WERI-Rb-1 (cell line): ENCODE measurements at regions not wholly inside any gene's neighbourhood (a gene's known extent, or its start where the extent isn't known, plus 50 kb on each side); places are given as distances from the start of the nearest gene placed in this dataset.

Source experiments
- DNase-seq: peaks from one replicate; pipeline ENCODE4 v3.0.0-alpha.2; 2020
- H3K27ac ChIP-seq: fragments of 250-450 bp; sonication (Bioruptor Pico); 2 replicates; pipeline ENCODE4 v1.5.1; 2020; ENCODE audit warnings: mild to moderate bottlenecking, moderate library complexity
- H3K27me3 ChIP-seq: fragments of 250-450 bp; sonication (Bioruptor Pico); 2 replicates; pipeline ENCODE4 v1.5.1; 2021; ENCODE audit warnings: mild to moderate bottlenecking, low read depth, moderate library complexity; ENCODE audit not compliant: insufficient read depth, severe bottlenecking
- H3K36me3 ChIP-seq: fragments of 250-450 bp; sonication (Bioruptor Pico); 2 replicates; pipeline ENCODE4 v1.5.1; 2020; ENCODE audit warnings: mild to moderate bottlenecking, moderate library complexity
- H3K4me3 ChIP-seq: 2 replicates; pipeline ENCODE4 v1.5.1; 2011; ENCODE audit warnings: low read depth, mild to moderate bottlenecking, control low read depth, low read length
- H3K9me3 ChIP-seq: fragments of 250-450 bp; sonication (Bioruptor Pico); 2 replicates; pipeline ENCODE4 v1.5.1; 2021; ENCODE audit warnings: mild to moderate bottlenecking, moderate library complexity; ENCODE audit not compliant: severe bottlenecking
- TF ChIP-seq, protein P1 (sequence below): IDR thresholded peaks from 2 replicates; pipeline ENCODE4 v1.5.1; 2011; ENCODE audit warnings: low read depth, mild to moderate bottlenecking, control low read depth, inconsistent platforms, low read length

- no peaks in the 10 kb centered on the region for H3K9me3 ChIP-seq
- DNase-seq, result no peak
- TF ChIP-seq, protein P1, sequence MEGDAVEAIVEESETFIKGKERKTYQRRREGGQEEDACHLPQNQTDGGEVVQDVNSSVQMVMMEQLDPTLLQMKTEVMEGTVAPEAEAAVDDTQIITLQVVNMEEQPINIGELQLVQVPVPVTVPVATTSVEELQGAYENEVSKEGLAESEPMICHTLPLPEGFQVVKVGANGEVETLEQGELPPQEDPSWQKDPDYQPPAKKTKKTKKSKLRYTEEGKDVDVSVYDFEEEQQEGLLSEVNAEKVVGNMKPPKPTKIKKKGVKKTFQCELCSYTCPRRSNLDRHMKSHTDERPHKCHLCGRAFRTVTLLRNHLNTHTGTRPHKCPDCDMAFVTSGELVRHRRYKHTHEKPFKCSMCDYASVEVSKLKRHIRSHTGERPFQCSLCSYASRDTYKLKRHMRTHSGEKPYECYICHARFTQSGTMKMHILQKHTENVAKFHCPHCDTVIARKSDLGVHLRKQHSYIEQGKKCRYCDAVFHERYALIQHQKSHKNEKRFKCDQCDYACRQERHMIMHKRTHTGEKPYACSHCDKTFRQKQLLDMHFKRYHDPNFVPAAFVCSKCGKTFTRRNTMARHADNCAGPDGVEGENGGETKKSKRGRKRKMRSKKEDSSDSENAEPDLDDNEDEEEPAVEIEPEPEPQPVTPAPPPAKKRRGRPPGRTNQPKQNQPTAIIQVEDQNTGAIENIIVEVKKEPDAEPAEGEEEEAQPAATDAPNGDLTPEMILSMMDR, result no peak
- H3K36me3 ChIP-seq, result no peaks in the 10 kb centered on the region
- no peak overlapping the region for H3K4me3 ChIP-seq
- H3K27me3 ChIP-seq, result no peaks in the 10 kb centered on the region
- no peak overlapping the region for H3K27ac ChIP-seq
Measured at GRCh38 chr2:204110751-204111516, 174.4 kb downstream of the ICOS start.

- Histone ChIP-seq H3K27ac (no peak overlapping the region), H3K4me3 (no peak overlapping the region), H3K9me3 (no peaks in the 10 kb centered on the region), H3K27me3 (no peaks in the 10 kb centered on the region), H3K36me3 (no peaks in the 10 kb centered on the region)
- DNase-seq, result no peak
- TF ChIP-seq, protein P1, result no peak
Measured at GRCh38 chr2:204112084-204112770, 175.7 kb downstream of the ICOS start.

- Histone ChIP-seq H3K36me3 (no peaks in the 10 kb centered on the region), H3K27me3 (no peaks in the 10 kb centered on the region), H3K4me3 (no peak overlapping the region), H3K27ac (no peak overlapping the region), H3K9me3 (no peaks in the 10 kb centered on the region)
- no peak for DNase-seq
- TF ChIP-seq, protein P1, result no peak
Measured at GRCh38 chr2:204114295-204115136, 178.0 kb downstream of the ICOS start.

DNA sequence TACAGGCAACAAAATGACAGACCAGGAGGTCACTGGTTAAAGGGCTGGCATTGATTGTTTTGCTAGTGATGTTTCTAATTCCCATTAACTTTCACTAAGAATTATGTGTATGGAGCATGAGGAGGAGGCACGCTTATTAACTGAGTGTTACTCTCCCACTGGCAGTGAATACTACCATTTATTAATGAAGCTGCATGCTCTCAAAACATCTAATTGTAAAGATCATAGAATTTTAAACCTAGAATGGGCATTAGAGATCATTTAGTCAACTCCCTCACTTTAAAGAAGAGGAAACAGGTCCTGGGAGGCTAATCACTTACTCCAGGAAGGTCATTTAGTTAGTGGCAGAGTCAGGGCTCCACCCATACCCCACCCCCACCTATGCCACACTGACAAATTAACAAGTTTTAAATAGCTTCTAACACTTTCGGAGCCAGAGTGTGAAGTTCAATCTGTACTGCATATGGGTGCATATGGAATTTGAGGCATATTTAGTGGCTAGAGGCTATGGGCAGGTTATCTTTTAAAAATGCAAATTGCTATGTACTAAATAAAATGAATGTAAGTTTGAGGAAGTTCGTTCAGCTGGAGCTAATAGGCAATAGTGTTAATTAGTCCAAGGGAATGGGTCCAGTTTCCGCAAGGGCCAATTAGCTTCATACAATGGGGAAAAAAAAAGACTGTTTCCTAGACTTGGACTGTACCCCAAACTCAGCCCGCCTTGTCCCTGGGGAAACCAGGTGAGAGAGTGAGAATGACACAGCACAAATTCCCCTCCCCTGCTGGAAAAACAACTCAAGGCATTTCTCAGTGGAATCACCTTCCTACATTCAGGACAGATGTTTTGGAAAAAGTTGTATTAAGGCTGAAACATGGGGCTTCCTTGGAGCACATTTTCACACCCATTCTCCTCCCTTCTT, 178.8 kb downstream of the ICOS start:
- H3K27me3 ChIP-seq, result no peaks in the 10 kb centered on the region
- no peak for DNase-seq
- no peaks in the 10 kb centered on the region for H3K9me3 ChIP-seq
- no peak overlapping the region for H3K4me3 ChIP-seq
- no peak overlapping the region for H3K27ac ChIP-seq
- H3K36me3 ChIP-seq, result no peaks in the 10 kb centered on the region
- TF ChIP-seq, protein P1, result no peak

DNA sequence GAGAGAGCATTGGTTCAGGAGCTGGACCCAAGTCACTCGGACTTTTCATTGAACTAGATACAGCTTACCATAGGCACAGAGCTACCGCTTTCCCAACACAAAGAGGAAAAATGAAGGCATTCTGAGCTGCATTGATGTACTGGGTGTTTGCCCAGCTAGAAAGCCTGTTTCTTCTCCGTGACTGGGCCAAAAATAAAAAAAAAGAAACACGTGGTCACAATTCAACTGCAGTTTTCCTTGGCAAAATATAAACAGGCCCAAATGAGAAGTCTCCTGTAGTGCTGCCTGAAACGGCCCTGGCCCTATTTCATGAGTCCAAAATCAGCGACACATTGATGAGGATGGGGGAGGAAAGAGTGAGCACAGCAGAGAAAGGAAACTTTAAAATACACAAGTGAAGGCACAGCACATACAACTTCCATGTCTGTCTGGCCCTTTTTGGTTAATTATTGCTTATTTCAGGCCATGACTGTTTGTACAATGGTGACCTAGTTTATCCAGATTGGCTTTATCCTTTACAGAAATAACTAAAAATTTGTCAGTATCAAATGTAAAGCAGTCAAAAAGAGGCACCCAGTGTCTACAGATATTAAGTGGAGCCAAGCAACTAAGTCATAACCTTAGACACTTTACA, 179.7 kb downstream of the ICOS start:
- DNase-seq, result no peak
- Histone ChIP-seq H3K9me3 (no peaks in the 10 kb centered on the region), H3K36me3 (no peaks in the 10 kb centered on the region), H3K27ac (no peak overlapping the region), H3K4me3 (no peak overlapping the region), H3K27me3 (no peaks in the 10 kb centered on the region)
- TF ChIP-seq, protein P1, result no peak
